ENCODE measurements at regions not wholly inside any gene's neighbourhood (a gene's known extent, or its start where the extent isn't known, plus 50 kb on each side); places are given as distances from the start of the nearest gene placed in this dataset.

GRCh38 chr18:77392321-77392720 is 142.7 kb downstream of the GALR1 start:
- ChIA-PET POLR2A (no interaction called here), CTCF (no interaction called here)
- no peak for TF ChIP-seq FOXM1 (IDR thresholded peaks at IDR 0.05; ENCODE audit: borderline replicate concordance)
- TF ChIP-seq LEF1 (IDR thresholded peaks at IDR 0.05; ENCODE audit: borderline replicate concordance): no peak
- TF ChIP-seq TARDBP (IDR thresholded peaks at IDR 0.05): no peak
- TF ChIP-seq CTBP1 (IDR thresholded peaks at IDR 0.05; ENCODE audit: borderline replicate concordance): no peak
- TF ChIP-seq HDGF (IDR thresholded peaks at IDR 0.05; ENCODE audit: borderline replicate concordance): no peak
- no peak for TF ChIP-seq L3MBTL2 (conservative IDR thresholded peaks at IDR 0.05)
- no peak for TF ChIP-seq NFRKB (IDR thresholded peaks at IDR 0.05)
- no peak for TF ChIP-seq SP1 (IDR thresholded peaks at IDR 0.05)
- no peak for TF ChIP-seq ELF4 (IDR thresholded peaks at IDR 0.05)
- no peak for TF ChIP-seq FOXA1 (IDR thresholded peaks at IDR 0.05)
- TF ChIP-seq PKNOX1 (IDR thresholded peaks at IDR 0.05): no peak
- TF ChIP-seq FOXK2 (IDR thresholded peaks at IDR 0.05): no peak
- no peak for TF ChIP-seq BHLHE40 (IDR thresholded peaks at IDR 0.05; ENCODE audit: borderline replicate concordance)
- no peak for TF ChIP-seq ZNF384 (IDR thresholded peaks at IDR 0.05)
- DNase-seq (ENCODE audit: extremely low spot score): no peak

GRCh38 chr18:77393519-77393918 is 143.9 kb downstream of the GALR1 start:
- TF ChIP-seq SUZ12 (IDR thresholded peaks at IDR 0.05): no peak
- TF ChIP-seq ZNF384 (IDR thresholded peaks at IDR 0.05): no peak
- no peak for TF ChIP-seq BHLHE40 (IDR thresholded peaks at IDR 0.05; ENCODE audit: borderline replicate concordance)
- TF ChIP-seq FOXK2 (IDR thresholded peaks at IDR 0.05): no peak
- no peak for TF ChIP-seq ARNT (IDR thresholded peaks at IDR 0.05)
- no peak for TF ChIP-seq FOXA1 (IDR thresholded peaks at IDR 0.05)
- TF ChIP-seq HDGF (IDR thresholded peaks at IDR 0.05; ENCODE audit: borderline replicate concordance): no peak
- no peak for TF ChIP-seq PKNOX1 (IDR thresholded peaks at IDR 0.05)
- TF ChIP-seq ELF4 (IDR thresholded peaks at IDR 0.05): no peak
- TF ChIP-seq L3MBTL2 (conservative IDR thresholded peaks at IDR 0.05): no peak
- no peak for TF ChIP-seq FOXM1 (IDR thresholded peaks at IDR 0.05; ENCODE audit: borderline replicate concordance)
- TF ChIP-seq LEF1 (IDR thresholded peaks at IDR 0.05; ENCODE audit: borderline replicate concordance): no peak
- no peak for TF ChIP-seq TARDBP (IDR thresholded peaks at IDR 0.05)
- TF ChIP-seq SP1 (IDR thresholded peaks at IDR 0.05): no peak
- TF ChIP-seq NFRKB (IDR thresholded peaks at IDR 0.05): no peak
- TF ChIP-seq CTBP1 (IDR thresholded peaks at IDR 0.05; ENCODE audit: borderline replicate concordance): no peak
- POLR2A ChIA-PET: no interaction called here
- CTCF ChIA-PET: no interaction called here
- no peak for DNase-seq (ENCODE audit: extremely low spot score)

- DNase-seq (ENCODE audit: extremely low spot score): no peak
- ChIA-PET CTCF (no interaction called here), POLR2A (no interaction called here)
- no peak for TF ChIP-seq HDGF (IDR thresholded peaks at IDR 0.05; ENCODE audit: borderline replicate concordance)
- no peak for TF ChIP-seq SUZ12 (IDR thresholded peaks at IDR 0.05)
Measured at GRCh38 chr18:77395953-77396352, 146.3 kb downstream of the GALR1 start.

- TF ChIP-seq ARNT (IDR thresholded peaks at IDR 0.05) (no peak), SP1 (IDR thresholded peaks at IDR 0.05) (no peak), SUZ12 (IDR thresholded peaks at IDR 0.05) (no peak), ELF4 (IDR thresholded peaks at IDR 0.05) (no peak), BHLHE40 (IDR thresholded peaks at IDR 0.05; ENCODE audit: borderline replicate concordance) (no peak), CTBP1 (IDR thresholded peaks at IDR 0.05; ENCODE audit: borderline replicate concordance) (no peak), NFRKB (IDR thresholded peaks at IDR 0.05) (no peak), FOXK2 (IDR thresholded peaks at IDR 0.05) (no peak), FOXM1 (IDR thresholded peaks at IDR 0.05; ENCODE audit: borderline replicate concordance) (no peak), TARDBP (IDR thresholded peaks at IDR 0.05) (no peak), ZNF384 (IDR thresholded peaks at IDR 0.05) (no peak), PKNOX1 (IDR thresholded peaks at IDR 0.05) (no peak), FOXA1 (IDR thresholded peaks at IDR 0.05) (no peak), LEF1 (IDR thresholded peaks at IDR 0.05; ENCODE audit: borderline replicate concordance) (no peak), HDGF (IDR thresholded peaks at IDR 0.05; ENCODE audit: borderline replicate concordance) (no peak), L3MBTL2 (conservative IDR thresholded peaks at IDR 0.05) (no peak)
- CTCF ChIA-PET: no interaction called here
- POLR2A ChIA-PET: no interaction called here
- no peak for DNase-seq (ENCODE audit: extremely low spot score)
Measured at GRCh38 chr18:77397056-77397455, 147.4 kb downstream of the GALR1 start.

- no peak for DNase-seq (ENCODE audit: extremely low spot score)
- POLR2A ChIA-PET: no interaction called here
- CTCF ChIA-PET: no interaction called here
- no peak for TF ChIP-seq PKNOX1 (IDR thresholded peaks at IDR 0.05)
- no peak for TF ChIP-seq NFRKB (IDR thresholded peaks at IDR 0.05)
Measured at GRCh38 chr18:77397617-77398016, 148.0 kb downstream of the GALR1 start.

GRCh38 chr18:77400561-77400960 is 150.9 kb downstream of the GALR1 start:
- POLR2A ChIA-PET: no interaction called here

More at GRCh38 chr18:77400561-77400960, 150.9 kb downstream of the GALR1 start:
- DNase-seq (ENCODE audit: extremely low spot score): no peak
- CTCF ChIA-PET: no interaction called here
- TF ChIP-seq ARNT (IDR thresholded peaks at IDR 0.05) (no peak), NFRKB (IDR thresholded peaks at IDR 0.05) (no peak), ELF4 (IDR thresholded peaks at IDR 0.05) (no peak), ZNF384 (IDR thresholded peaks at IDR 0.05) (no peak), FOXM1 (IDR thresholded peaks at IDR 0.05; ENCODE audit: borderline replicate concordance) (no peak), CTBP1 (IDR thresholded peaks at IDR 0.05; ENCODE audit: borderline replicate concordance) (no peak), HDGF (IDR thresholded peaks at IDR 0.05; ENCODE audit: borderline replicate concordance) (no peak), SUZ12 (IDR thresholded peaks at IDR 0.05) (no peak), SP1 (IDR thresholded peaks at IDR 0.05) (no peak), TARDBP (IDR thresholded peaks at IDR 0.05) (no peak), PKNOX1 (IDR thresholded peaks at IDR 0.05) (no peak), L3MBTL2 (conservative IDR thresholded peaks at IDR 0.05) (no peak)
